Activated CD4-positive, alpha-beta T cell treated with anti-CD3 and anti-CD28 coated beads, Interleukin-10, Interleukin-2, amounts not matched to agents 100 ng/mL and 50 ng/mL, durations not matched to agents 16 hours and 8 hours (primary cell): ENCODE measurements at regions not wholly inside any gene's neighbourhood (a gene's known extent, or its start where the extent isn't known, plus 50 kb on each side); places are given as distances from the start of the nearest gene placed in this dataset.
"Not testable (repeated sequence)": the region's sequence is repeated elsewhere in the genome, so short reads cannot be mapped to it uniquely, and the experiment has no call there.

Experiments
- DNase-seq: peaks from one replicate; pipeline ENCODE4 v3.0.0-alpha.2; 2020

- no peak for DNase-seq
These were observed 66.9 kb downstream of the FOXL3 start for GRCh38 chr7:356691-357462.

GRCh38 chr7:357531-358209, 67.7 kb downstream of the FOXL3 start:
- DNase-seq: no peak

DNA sequence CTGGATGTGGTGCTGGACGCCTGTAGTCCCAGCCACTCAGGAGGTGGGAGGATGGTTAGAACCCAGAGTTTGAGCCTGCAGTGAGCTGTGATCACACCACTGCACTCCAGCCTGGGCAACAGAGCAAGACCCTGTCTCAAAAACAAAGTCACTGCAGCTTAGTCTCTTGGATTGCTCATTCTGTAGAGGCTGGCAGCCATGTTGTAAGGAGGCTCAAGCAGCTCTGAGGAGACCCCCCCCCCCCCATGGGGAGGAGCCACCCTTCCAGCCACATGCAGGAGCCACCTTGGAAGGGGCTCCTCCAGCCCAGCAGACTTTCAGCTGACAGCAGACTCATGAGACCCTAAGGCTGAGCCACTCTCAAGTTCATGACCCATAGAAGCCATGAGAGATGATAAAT, 68.4 kb downstream of the FOXL3 start:
- no peak for DNase-seq

DNA sequence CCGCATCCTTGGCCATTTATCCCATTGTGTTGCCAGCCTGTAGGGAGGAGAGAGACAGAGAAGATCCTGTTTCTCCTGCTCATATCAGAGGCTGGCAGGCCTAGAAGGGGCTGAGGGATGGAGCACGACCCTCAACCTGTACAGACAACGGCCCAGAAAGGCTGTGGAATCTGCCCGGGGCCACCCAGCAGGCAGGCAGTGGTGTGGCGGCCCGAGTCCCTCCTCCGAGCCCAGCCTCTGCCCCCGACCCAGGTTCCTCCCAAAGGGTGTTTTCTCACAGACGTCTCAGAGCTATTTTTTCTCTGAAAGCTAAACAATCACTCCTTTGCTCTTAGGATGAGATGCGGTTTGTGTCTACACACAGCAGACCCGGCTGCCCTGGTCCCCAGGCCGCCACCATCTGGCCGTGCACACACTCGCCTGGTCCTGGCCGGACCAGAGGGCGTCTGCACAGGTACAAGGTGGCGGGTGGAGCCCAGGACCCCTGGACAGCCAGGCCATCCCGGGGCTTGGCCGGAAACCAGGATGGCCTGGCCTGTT, 69.3 kb downstream of the FOXL3 start:
- no peak for DNase-seq

- peak; percentile 20 for DNase-seq
These were observed 69.9 kb downstream of the FOXL3 start for GRCh38 chr7:359766-360361.

DNA sequence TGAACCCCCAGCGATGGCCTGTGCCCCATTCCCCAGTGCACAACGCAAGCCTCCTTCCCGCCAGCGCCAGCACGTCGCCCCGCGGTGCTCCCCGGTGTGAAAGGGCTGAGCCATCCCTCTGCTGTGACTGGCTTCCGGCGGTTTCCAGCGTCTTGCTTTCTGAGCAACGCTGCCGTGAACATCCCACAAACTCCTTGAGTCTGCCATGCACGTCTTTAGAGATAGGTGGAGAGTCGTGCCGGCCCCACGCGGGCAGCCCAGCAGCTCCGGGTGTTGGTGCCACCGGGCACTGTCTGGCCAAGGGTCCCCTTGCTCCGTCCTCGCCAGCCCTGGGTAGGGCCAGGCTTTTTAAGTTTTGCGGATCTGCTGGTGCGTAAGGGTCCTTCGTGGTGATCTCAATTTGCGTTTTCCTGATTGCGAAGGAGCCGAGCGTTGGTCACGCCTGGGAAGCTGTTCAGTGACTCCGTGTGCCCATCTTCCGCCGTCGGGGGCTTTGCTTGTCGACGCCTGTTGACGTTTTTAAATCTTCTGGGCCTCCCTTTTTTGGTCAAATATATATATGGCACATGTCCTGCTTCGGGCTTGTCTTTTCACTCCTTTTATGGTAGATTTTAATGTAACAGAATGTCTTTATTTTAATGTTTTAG, 70.6 kb downstream of the FOXL3 start:
- DNase-seq: peak; percentile 33

GRCh38 chr7:361182-361581, 71.2 kb downstream of the FOXL3 start:
- not testable (repeated sequence) for DNase-seq

DNA sequence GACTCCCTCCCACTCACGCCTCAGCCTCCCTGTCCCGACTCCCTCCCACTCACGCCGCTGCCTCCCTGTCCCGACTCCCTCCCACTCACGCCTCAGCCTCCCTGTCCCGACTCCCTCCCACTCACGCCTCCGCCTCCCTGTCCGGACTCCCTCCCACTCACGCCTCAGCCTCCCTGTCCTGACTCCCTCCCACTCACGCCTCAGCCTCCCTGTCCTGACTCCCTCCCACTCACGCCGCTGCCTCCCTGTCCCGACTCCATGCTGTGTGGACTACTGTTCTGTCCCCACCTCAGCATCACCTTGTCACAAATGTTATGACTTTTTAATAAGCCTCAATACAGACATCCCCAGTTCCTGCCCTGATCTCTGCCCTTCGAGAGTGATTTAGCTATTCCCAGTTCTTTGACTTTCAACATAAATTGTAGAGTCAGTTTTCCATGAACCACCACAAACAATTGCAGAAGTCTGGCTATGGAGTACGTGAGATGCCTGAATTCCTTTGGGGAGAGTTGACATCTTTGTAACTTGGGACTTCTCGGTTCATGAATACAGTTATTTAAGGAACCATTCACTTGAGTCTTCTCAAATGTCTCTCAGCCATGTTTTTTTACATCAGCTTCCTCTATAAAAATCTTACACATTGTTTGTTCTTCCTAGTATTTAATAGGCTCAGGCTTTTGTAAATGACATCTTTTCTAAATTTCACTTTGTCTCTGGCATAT, 71.9 kb downstream of the FOXL3 start:
- DNase-seq: no peak

DNA sequence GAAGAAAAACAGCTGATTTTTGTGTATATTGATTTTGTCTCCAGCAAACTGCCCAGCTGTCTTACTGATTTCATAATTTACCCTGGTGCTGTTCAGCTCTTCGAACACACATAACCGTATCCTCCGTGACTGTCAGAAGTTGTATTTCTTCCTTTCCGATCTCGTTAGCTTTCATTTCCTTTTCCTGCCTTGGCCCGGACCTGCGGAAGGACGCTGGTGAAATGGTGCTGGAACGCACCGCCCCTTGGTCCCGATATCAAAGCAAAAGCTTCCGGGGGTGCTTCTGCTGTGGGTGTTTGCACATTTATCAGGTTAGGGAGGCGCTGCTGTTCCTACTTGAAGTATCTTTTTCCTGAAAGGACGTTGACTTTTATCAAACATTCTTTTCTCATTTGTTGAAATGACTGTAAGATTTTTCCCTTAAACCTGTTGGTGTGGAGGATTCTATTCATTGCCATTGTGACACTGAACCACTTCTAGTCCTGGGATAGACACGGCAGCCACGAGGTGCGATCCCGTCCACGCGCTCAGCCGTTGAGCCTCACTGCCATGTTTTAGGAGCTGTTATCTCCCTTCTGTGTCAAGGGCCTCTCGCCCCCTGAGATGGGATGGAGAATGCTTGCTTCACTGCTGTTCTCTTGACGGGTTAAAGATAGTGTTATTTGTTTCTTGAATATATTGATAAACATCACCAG, 72.6 kb downstream of the FOXL3 start:
- peak; percentile 72 for DNase-seq

DNA sequence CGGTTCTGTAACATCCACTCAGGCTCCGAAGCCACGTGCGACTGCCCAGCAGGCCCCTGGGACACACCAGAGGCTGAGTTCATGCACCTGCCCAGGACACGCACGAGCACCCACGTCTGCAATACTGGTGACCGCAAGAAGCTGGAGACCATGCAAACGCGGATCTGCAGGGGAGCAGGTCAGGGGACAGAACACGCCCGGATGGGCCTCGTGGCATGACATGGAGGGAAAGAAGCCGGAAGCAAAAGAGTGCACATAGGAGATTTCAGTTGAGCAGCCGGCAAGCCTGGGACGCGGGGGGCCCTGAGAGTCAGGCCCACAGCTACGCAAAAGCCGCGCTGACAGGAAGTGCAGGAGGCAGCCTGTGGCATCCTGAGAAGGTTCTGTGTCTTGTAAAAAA, 73.7 kb downstream of the FOXL3 start:
- peak; percentile 18 for DNase-seq

DNA sequence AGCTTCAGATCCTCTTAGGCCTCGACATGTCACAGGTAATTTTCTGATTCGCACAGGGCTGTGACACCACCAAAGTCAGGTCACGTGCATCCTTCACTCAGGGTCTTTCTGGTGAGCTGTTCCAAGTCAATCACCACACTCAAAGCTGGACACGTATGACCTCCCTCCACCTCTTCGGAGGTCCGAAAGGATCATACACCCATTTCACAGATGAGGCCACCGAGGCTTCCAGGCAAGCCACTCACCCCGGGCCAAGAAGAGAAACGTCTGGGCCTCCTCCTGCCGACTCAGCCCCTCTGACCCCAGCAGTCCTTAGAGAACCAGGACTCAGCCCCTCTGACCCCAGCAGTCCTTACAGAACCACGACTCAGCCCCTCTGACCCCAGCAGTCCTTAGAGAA, 74.6 kb downstream of the FOXL3 start:
- DNase-seq: no peak

DNA sequence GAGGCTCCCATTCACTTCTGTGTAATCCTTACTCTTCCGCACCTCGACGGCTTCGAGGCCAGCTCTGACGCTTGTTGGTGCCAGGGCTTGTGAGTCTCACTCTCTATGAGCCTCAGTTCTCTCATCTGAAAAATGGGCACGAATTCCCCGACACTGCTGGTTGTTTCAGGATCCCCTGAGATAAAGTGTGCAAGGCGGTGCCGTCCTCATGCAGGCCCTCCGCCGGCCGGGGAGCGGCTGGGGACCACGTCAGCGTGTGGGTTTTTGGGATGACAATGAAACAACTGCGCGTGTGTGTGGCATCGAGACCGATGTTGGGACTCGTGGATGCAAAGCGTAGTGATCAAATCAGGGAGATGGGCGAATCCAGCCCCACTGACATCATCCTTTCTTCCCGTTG, 75.6 kb downstream of the FOXL3 start:
- DNase-seq: no peak

DNA sequence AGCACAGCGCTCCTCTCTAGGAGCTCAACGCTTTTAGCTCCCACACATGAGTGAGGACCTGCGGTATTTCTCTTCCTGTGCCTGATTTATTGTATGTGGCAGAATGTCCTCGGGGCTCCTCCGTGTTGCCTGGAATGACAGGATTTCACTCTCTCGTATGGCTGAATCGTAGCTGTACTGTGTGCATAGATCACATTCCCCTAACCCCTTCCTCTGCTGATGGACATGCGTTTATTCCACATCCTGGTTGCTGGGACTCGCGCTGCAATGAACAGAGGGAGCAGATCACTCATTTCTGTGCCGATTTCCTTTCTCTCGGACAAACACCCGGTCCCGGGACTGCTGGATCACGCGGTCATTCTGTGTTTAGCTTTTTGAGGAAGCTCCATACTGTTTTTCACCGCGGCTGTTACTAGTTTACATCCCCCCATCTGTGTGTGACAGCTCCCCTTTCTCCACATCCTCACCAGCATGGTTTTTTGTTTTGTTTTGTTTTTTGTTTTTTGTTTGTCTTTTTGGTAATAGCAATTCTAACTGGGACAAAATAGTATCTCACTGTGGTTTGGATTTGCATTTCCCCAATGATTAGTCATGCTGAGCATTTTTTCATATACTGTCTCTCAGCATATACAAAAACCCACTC, 76.3 kb downstream of the FOXL3 start:
- peak; percentile 14 for DNase-seq

- no peak for DNase-seq
These were observed 77.5 kb downstream of the FOXL3 start for GRCh38 chr7:367351-367901.

GRCh38 chr7:368651-369475, 78.9 kb downstream of the FOXL3 start:
- no peak for DNase-seq

- no peak for DNase-seq
These were observed 79.7 kb downstream of the FOXL3 start for GRCh38 chr7:369476-370258.

GRCh38 chr7:370259-370625, 80.3 kb downstream of the FOXL3 start:
- no peak for DNase-seq

DNA sequence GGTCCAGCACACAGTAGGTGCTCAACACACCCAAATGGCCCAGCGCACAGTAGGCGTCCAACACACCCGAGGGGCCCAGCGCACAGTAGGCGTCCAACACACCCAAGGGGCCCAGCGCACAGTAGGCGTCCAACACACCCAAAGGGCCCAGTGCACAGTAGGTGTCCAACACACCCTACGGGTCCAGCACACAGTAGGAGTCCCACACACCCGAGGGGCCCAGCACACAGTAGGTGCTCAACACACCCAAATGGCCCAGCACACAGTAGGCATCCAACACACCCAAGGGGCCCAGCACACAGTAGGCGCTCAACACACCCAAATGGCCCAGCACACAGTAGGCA, 80.8 kb downstream of the FOXL3 start:
- no peak for DNase-seq

DNA sequence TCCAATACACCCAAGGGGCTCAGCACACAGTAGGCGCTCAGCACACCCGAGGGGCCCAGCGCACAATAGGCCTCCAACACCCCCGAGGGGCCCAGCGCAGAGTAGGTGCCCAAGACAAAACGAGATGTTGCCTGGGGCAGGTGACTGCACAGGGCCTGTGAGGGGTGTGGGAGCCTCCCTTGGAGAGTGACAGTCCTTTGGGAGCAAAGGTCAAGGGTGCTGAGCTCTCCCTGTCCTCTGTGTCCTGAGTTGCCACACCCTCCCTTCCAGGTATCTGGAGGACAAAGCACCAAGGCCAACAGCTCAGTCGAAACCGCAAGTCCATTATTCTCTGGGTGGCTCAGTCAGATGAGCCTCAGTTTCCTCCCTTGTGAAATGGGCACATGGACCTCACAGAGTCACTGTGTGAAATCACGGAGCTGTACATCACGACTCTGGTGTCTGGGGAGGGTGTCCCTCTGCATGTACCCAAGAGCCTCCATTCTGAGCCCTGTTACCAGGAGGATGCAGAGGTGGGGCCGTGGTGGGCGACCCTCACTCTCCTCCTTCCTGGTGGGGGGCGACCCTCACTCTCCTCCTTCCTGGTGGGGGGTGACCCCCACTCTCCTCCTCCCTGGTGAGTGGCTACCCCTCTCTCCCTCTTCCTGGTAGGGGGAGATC, 81.3 kb downstream of the FOXL3 start:
- no peak for DNase-seq
